Bone marrow (tissue), 2 donors: ENCODE measurements at regions not wholly inside any gene's neighbourhood (a gene's known extent, or its start where the extent isn't known, plus 50 kb on each side); places are given as distances from the start of the nearest gene placed in this dataset.

Experiments used
- DNase-seq, 2 donors: peaks; one replicate each; lab custom pipeline; 2025; lab: John Stamatoyannopoulos, UW

GRCh38 chr14:98997526-98998205 lies 274.3 kb downstream of the BCL11B start:
- DNase-seq, result no peak

GRCh38 chr14:98999345-98999744 lies 272.7 kb downstream of the BCL11B start:
- DNase-seq, result no peak

- DNase-seq, result no peak
Measured at GRCh38 chr14:98999901-99000300, 272.1 kb downstream of the BCL11B start.

GRCh38 chr14:99001241-99001640 lies 270.8 kb downstream of the BCL11B start:
- no peak for DNase-seq

- no peak for DNase-seq
Measured at GRCh38 chr14:99003646-99004045, 268.4 kb downstream of the BCL11B start.

GRCh38 chr14:99004112-99004511 lies 267.9 kb downstream of the BCL11B start:
- DNase-seq, result no peak

- DNase-seq, result no peak
Measured at GRCh38 chr14:99006276-99006675, 265.7 kb downstream of the BCL11B start.

- DNase-seq, result no peak
Measured at GRCh38 chr14:99007795-99008194, 264.2 kb downstream of the BCL11B start.

- DNase-seq, result no peak
Measured at GRCh38 chr14:99009871-99010270, 262.1 kb downstream of the BCL11B start.

- no peak for DNase-seq
Measured at GRCh38 chr14:99011385-99011784, 260.6 kb downstream of the BCL11B start.

GRCh38 chr14:99012703-99013102 lies 259.3 kb downstream of the BCL11B start:
- DNase-seq, result no peak

GRCh38 chr14:99015833-99016232 lies 256.2 kb downstream of the BCL11B start:
- DNase-seq, result no peak

GRCh38 chr14:99023371-99023770 lies 248.6 kb downstream of the BCL11B start:
- no peak for DNase-seq

GRCh38 chr14:99024926-99025325 lies 247.1 kb downstream of the BCL11B start:
- DNase-seq, result no peak

- DNase-seq, result no peak
Measured at GRCh38 chr14:99025418-99025817, 246.6 kb downstream of the BCL11B start.

GRCh38 chr14:99026471-99026870 lies 245.5 kb downstream of the BCL11B start:
- DNase-seq, result no peak

GRCh38 chr14:99028041-99028440 lies 244.0 kb downstream of the BCL11B start:
- DNase-seq, result no peak

- no peak for DNase-seq
Measured at GRCh38 chr14:99028521-99028920, 243.5 kb downstream of the BCL11B start.

- no peak for DNase-seq
Measured at GRCh38 chr14:99029145-99029915, 242.7 kb downstream of the BCL11B start.

- DNase-seq, result no peak
Measured at GRCh38 chr14:99029916-99030305, 242.1 kb downstream of the BCL11B start.

- no peak for DNase-seq
Measured at GRCh38 chr14:99030454-99030853, 241.5 kb downstream of the BCL11B start.

- no peak for DNase-seq
Measured at GRCh38 chr14:99032759-99033158, 239.2 kb downstream of the BCL11B start.

GRCh38 chr14:99033951-99034350 lies 238.0 kb downstream of the BCL11B start:
- DNase-seq, result no peak

- no peak for DNase-seq
Measured at GRCh38 chr14:99034711-99035171, 237.3 kb downstream of the BCL11B start.
